ENCODE measurements at regions not wholly inside any gene's neighbourhood (a gene's known extent, or its start where the extent isn't known, plus 50 kb on each side); places are given as distances from the start of the nearest gene placed in this dataset.

DNA sequence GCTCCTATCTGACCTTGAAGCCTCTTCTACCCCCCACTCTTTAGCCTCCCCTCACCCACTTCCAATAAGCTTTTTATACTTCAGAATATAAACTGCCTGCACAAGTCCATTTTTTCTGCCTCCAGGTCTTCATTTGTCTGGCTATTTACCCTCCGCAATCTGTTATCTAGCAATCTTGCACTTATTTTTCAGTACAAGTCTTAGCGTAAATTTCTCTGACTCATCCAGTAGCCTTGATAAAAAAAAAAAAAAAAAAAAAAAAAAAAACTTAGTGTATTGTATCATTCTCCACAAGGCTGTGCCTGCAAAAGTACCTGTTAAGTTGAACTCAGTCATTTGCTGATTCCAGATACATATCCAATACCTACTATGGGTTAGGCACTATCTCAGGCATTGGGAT is 219.5 kb upstream of the DKK2 start:
- TF ChIP-seq, protein P1, sequence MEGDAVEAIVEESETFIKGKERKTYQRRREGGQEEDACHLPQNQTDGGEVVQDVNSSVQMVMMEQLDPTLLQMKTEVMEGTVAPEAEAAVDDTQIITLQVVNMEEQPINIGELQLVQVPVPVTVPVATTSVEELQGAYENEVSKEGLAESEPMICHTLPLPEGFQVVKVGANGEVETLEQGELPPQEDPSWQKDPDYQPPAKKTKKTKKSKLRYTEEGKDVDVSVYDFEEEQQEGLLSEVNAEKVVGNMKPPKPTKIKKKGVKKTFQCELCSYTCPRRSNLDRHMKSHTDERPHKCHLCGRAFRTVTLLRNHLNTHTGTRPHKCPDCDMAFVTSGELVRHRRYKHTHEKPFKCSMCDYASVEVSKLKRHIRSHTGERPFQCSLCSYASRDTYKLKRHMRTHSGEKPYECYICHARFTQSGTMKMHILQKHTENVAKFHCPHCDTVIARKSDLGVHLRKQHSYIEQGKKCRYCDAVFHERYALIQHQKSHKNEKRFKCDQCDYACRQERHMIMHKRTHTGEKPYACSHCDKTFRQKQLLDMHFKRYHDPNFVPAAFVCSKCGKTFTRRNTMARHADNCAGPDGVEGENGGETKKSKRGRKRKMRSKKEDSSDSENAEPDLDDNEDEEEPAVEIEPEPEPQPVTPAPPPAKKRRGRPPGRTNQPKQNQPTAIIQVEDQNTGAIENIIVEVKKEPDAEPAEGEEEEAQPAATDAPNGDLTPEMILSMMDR (IDR thresholded peaks at IDR 0.05; ENCODE audit: poor library complexity), result no peak
- TF ChIP-seq EZH2 (IDR thresholded peaks at IDR 0.05; ENCODE audit: borderline replicate concordance), result no peak

Data from hepatocyte (in vitro differentiated cells).